ENCODE measurements at regions not wholly inside any gene's neighbourhood (a gene's known extent, or its start where the extent isn't known, plus 50 kb on each side); places are given as distances from the start of the nearest gene placed in this dataset.

DNA sequence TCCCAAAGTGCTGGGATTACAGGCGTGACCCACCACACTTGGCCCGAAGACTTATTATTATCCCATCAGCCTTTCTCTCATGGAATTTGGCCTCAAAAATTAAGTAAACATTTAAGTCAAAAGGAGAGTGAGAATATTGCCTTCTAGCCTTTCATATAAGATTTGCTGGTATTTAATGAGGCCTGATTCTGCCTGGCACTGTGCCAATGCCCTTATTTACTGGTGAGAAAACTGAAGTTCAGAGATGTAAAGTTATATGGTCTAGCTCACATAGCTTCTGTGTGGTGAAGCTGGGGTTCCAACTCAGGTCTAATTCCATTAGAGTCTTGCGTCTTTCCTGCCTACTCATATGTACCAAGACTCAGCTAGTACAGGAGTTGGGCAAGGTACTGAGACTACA is 260.2 kb downstream of the SDHAF3 start:
- TF ChIP-seq SMC3 (IDR thresholded peaks at IDR 0.05; ENCODE audit: low read length): no peak
- TF ChIP-seq, protein P1, sequence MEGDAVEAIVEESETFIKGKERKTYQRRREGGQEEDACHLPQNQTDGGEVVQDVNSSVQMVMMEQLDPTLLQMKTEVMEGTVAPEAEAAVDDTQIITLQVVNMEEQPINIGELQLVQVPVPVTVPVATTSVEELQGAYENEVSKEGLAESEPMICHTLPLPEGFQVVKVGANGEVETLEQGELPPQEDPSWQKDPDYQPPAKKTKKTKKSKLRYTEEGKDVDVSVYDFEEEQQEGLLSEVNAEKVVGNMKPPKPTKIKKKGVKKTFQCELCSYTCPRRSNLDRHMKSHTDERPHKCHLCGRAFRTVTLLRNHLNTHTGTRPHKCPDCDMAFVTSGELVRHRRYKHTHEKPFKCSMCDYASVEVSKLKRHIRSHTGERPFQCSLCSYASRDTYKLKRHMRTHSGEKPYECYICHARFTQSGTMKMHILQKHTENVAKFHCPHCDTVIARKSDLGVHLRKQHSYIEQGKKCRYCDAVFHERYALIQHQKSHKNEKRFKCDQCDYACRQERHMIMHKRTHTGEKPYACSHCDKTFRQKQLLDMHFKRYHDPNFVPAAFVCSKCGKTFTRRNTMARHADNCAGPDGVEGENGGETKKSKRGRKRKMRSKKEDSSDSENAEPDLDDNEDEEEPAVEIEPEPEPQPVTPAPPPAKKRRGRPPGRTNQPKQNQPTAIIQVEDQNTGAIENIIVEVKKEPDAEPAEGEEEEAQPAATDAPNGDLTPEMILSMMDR (CRISPR knock-in tag; IDR thresholded peaks at IDR 0.05): no peak
- TF ChIP-seq POLR2AphosphoS2 (IDR thresholded peaks at IDR 0.05; ENCODE audit: low read depth, low read length): no peak
- TF ChIP-seq NPAS2 (CRISPR knock-in tag; IDR thresholded peaks at IDR 0.05; ENCODE audit: borderline replicate concordance): no peak
- TF ChIP-seq TAF1 (CRISPR knock-in tag; IDR thresholded peaks at IDR 0.05): no peak
- TF ChIP-seq ZNF451 (CRISPR knock-in tag; IDR thresholded peaks at IDR 0.05): no peak
- TF ChIP-seq, protein P2, sequence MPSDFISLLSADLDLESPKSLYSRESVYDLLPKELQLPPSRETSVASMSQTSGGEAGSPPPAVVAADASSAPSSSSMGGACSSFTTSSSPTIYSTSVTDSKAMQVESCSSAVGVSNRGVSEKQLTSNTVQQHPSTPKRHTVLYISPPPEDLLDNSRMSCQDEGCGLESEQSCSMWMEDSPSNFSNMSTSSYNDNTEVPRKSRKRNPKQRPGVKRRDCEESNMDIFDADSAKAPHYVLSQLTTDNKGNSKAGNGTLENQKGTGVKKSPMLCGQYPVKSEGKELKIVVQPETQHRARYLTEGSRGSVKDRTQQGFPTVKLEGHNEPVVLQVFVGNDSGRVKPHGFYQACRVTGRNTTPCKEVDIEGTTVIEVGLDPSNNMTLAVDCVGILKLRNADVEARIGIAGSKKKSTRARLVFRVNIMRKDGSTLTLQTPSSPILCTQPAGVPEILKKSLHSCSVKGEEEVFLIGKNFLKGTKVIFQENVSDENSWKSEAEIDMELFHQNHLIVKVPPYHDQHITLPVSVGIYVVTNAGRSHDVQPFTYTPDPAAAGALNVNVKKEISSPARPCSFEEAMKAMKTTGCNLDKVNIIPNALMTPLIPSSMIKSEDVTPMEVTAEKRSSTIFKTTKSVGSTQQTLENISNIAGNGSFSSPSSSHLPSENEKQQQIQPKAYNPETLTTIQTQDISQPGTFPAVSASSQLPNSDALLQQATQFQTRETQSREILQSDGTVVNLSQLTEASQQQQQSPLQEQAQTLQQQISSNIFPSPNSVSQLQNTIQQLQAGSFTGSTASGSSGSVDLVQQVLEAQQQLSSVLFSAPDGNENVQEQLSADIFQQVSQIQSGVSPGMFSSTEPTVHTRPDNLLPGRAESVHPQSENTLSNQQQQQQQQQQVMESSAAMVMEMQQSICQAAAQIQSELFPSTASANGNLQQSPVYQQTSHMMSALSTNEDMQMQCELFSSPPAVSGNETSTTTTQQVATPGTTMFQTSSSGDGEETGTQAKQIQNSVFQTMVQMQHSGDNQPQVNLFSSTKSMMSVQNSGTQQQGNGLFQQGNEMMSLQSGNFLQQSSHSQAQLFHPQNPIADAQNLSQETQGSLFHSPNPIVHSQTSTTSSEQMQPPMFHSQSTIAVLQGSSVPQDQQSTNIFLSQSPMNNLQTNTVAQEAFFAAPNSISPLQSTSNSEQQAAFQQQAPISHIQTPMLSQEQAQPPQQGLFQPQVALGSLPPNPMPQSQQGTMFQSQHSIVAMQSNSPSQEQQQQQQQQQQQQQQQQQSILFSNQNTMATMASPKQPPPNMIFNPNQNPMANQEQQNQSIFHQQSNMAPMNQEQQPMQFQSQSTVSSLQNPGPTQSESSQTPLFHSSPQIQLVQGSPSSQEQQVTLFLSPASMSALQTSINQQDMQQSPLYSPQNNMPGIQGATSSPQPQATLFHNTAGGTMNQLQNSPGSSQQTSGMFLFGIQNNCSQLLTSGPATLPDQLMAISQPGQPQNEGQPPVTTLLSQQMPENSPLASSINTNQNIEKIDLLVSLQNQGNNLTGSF (CRISPR knock-in tag; IDR thresholded peaks at IDR 0.05): no peak
- TF ChIP-seq, protein P3, sequence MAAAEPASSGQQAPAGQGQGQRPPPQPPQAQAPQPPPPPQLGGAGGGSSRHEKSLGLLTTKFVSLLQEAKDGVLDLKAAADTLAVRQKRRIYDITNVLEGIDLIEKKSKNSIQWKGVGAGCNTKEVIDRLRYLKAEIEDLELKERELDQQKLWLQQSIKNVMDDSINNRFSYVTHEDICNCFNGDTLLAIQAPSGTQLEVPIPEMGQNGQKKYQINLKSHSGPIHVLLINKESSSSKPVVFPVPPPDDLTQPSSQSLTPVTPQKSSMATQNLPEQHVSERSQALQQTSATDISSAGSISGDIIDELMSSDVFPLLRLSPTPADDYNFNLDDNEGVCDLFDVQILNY (CRISPR knock-in tag; conservative IDR thresholded peaks at IDR 0.05): no peak
- no peak for TF ChIP-seq MEF2D (CRISPR knock-in tag; IDR thresholded peaks at IDR 0.05)
- no peak for TF ChIP-seq ZNF331 (CRISPR knock-in tag; IDR thresholded peaks at IDR 0.05)
- TF ChIP-seq EP300 (IDR thresholded peaks at IDR 0.05; ENCODE audit: low read depth in 2 of 2, low read length in 2 of 2): no peak
- no peak for TF ChIP-seq EP300 (CRISPR knock-in tag; IDR thresholded peaks at IDR 0.05; ENCODE audit: borderline replicate concordance)
- no peak for TF ChIP-seq POLR2AphosphoS5 (IDR thresholded peaks at IDR 0.05; ENCODE audit: low read depth, low read length)
- TF ChIP-seq NBN (conservative IDR thresholded peaks at IDR 0.05): no peak
- TF ChIP-seq, protein P4, sequence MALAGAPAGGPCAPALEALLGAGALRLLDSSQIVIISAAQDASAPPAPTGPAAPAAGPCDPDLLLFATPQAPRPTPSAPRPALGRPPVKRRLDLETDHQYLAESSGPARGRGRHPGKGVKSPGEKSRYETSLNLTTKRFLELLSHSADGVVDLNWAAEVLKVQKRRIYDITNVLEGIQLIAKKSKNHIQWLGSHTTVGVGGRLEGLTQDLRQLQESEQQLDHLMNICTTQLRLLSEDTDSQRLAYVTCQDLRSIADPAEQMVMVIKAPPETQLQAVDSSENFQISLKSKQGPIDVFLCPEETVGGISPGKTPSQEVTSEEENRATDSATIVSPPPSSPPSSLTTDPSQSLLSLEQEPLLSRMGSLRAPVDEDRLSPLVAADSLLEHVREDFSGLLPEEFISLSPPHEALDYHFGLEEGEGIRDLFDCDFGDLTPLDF (CRISPR knock-in tag; IDR thresholded peaks at IDR 0.05): no peak

Data from HepG2 (cell line).